DOHH2 (cell line): ENCODE measurements at regions not wholly inside any gene's neighbourhood (a gene's known extent, or its start where the extent isn't known, plus 50 kb on each side); places are given as distances from the start of the nearest gene placed in this dataset.

Experiments
- H3F3A ChIP-seq: fragments of 200-600 bp; sonication (generic), shearing (Covaris generic); 2 replicates; pipeline ENCODE4 v1.6.0; 2016; ENCODE audit warnings: antibody characterized with exemption, mild to moderate bottlenecking; ENCODE audit not compliant: control insufficient read depth, insufficient read depth
- H3K27ac ChIP-seq: fragments of 200-600 bp; sonication (generic); 2 replicates; pipeline ENCODE4 v1.5.1; 2014; ENCODE audit warnings: low read depth, mild to moderate bottlenecking, low read length, moderate library complexity
- H3K27me3 ChIP-seq: fragments of 200-600 bp; sonication (generic); 2 replicates; pipeline ENCODE4 v1.6.1; 2014; ENCODE audit warnings: mild to moderate bottlenecking, low read length, mixed read lengths; ENCODE audit not compliant: control insufficient read depth
- H3K36me3 ChIP-seq: fragments of 200-600 bp; sonication (generic); 2 replicates; pipeline ENCODE4 v1.6.1; 2014; ENCODE audit warnings: mild to moderate bottlenecking, low read length, moderate library complexity, mixed read lengths; ENCODE audit not compliant: control insufficient read depth
- H3K4me1 ChIP-seq: fragments of 200-600 bp; sonication (generic); 2 replicates; pipeline ENCODE4 v1.6.1; 2014; ENCODE audit warnings: mild to moderate bottlenecking, low read length, mixed read lengths; ENCODE audit not compliant: control insufficient read depth
- H3K4me2 ChIP-seq: fragments of 200-600 bp; sonication (generic); 2 replicates; pipeline ENCODE4 v1.6.0; 2014; ENCODE audit warnings: mild to moderate bottlenecking, low read length, moderate library complexity
- H3K4me3 ChIP-seq: fragments of 200-600 bp; sonication (generic); 2 replicates; pipeline ENCODE4 v1.5.1; 2014; ENCODE audit warnings: mild to moderate bottlenecking, low read length, mixed read lengths
- H3K79me2 ChIP-seq: fragments of 200-600 bp; sonication (generic); 2 replicates; pipeline ENCODE4 v1.6.1; 2014; ENCODE audit warnings: mild to moderate bottlenecking, low read length, mixed read lengths; ENCODE audit not compliant: control insufficient read depth
- H3K9me2 ChIP-seq: fragments of 200-600 bp; sonication (generic); replicated peaks from 2 replicates; pipeline ENCODE4 v1.6.1; 2014; ENCODE audit warnings: mild to moderate bottlenecking, low read length, mixed read lengths; ENCODE audit not compliant: control insufficient read depth
- H3K9me3 ChIP-seq: fragments of 200-600 bp; sonication (generic); 2 replicates; pipeline ENCODE4 v1.6.1; 2014; ENCODE audit warnings: antibody characterized with exemption, low read length, mixed read lengths; ENCODE audit not compliant: control insufficient read depth, insufficient read depth
- H4K20me1 ChIP-seq: fragments of 200-600 bp; sonication (generic); 2 replicates; pipeline ENCODE4 v1.6.0; 2014; ENCODE audit warnings: low read depth, mild to moderate bottlenecking, antibody characterized with exemption, low read length, moderate library complexity; ENCODE audit not compliant: control insufficient read depth, insufficient read depth
- EZH2phosphoT487 ChIP-seq: fragments of 200-600 bp; sonication (generic); IDR thresholded peaks from 2 replicates; pipeline ENCODE4 v1.6.1; 2017; ENCODE audit warnings: borderline replicate concordance, mild to moderate bottlenecking, antibody characterized with exemption, low read length, moderate library complexity, mixed read lengths
- TF ChIP-seq, protein P1 (sequence below): fragments of 200-600 bp; sonication (generic); IDR thresholded peaks from one replicate; pipeline ENCODE4 v1.5.1; 2014; ENCODE audit warnings: antibody characterized with exemption, mild to moderate bottlenecking, low read depth, low read length; ENCODE audit not compliant: poor library complexity, severe bottlenecking

DNA sequence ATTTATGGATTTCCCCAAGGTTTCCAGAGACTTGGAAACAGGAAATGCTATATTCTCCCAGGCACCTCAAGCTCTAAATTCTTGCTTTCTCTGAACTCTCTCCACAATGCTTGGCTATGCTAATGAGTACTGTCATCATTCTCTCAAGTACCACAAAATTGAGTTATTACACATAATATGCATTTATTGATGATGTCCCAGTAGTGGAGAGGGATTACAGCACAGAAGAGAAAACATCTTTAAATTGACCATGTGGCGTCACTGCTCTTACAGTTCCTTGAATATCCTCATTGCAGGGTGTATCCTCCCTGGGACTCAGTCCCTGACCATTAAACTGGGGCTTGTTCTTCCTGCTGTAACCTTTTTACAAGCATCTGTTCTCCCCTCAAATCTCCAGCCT lies 681.1 kb upstream of the FANCL start:
- Histone ChIP-seq H3K79me2 (no peaks in the 10 kb centered on the region), H3K4me1 (no peaks in the 10 kb centered on the region), H3K4me2 (no peak overlapping the region), H3K4me3 (no peak overlapping the region), H3K9me2 (no peaks in the 10 kb centered on the region), H4K20me1 (no peaks in the 10 kb centered on the region), H3K27ac (no peak overlapping the region), H3K36me3 (no peaks in the 10 kb centered on the region), H3K9me3 (no peaks in the 10 kb centered on the region), H3F3A (no peaks in the 10 kb centered on the region), H3K27me3 (no peaks in the 10 kb centered on the region)
- no peak for TF ChIP-seq EZH2phosphoT487
- TF ChIP-seq, protein P1, sequence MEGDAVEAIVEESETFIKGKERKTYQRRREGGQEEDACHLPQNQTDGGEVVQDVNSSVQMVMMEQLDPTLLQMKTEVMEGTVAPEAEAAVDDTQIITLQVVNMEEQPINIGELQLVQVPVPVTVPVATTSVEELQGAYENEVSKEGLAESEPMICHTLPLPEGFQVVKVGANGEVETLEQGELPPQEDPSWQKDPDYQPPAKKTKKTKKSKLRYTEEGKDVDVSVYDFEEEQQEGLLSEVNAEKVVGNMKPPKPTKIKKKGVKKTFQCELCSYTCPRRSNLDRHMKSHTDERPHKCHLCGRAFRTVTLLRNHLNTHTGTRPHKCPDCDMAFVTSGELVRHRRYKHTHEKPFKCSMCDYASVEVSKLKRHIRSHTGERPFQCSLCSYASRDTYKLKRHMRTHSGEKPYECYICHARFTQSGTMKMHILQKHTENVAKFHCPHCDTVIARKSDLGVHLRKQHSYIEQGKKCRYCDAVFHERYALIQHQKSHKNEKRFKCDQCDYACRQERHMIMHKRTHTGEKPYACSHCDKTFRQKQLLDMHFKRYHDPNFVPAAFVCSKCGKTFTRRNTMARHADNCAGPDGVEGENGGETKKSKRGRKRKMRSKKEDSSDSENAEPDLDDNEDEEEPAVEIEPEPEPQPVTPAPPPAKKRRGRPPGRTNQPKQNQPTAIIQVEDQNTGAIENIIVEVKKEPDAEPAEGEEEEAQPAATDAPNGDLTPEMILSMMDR = no peak

DNA sequence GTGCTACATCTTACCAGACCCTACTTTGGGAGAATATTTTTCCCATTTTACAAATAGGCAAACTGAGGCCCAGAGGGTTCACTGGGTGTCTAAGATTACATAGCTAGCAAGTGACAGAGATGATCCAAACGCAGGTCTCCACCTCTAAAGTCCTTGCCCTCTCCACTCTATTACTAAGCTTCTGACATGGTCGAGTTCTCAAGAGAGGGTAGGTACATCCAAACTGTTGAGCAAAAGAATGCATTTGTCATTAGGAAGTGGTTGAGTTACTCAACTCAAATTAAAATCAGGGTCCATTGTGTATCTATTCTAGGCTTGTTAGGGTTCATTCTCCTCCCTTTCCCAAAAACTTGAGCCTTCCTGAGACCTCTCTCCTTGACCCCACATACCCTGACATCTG lies 680.6 kb upstream of the FANCL start:
- no peak overlapping the region for H3K4me3 ChIP-seq
- no peak for TF ChIP-seq EZH2phosphoT487
- TF ChIP-seq, protein P1 = no peak
- no peaks in the 10 kb centered on the region for H3K9me3 ChIP-seq
- H3K9me2 ChIP-seq = no peaks in the 10 kb centered on the region
- no peaks in the 10 kb centered on the region for H3K79me2 ChIP-seq
- H4K20me1 ChIP-seq = no peaks in the 10 kb centered on the region
- H3K27me3 ChIP-seq = no peaks in the 10 kb centered on the region
- H3K4me1 ChIP-seq = no peaks in the 10 kb centered on the region
- no peak overlapping the region for H3K27ac ChIP-seq
- no peaks in the 10 kb centered on the region for H3K36me3 ChIP-seq
- H3K4me2 ChIP-seq = no peak overlapping the region
- no peaks in the 10 kb centered on the region for H3F3A ChIP-seq

DNA sequence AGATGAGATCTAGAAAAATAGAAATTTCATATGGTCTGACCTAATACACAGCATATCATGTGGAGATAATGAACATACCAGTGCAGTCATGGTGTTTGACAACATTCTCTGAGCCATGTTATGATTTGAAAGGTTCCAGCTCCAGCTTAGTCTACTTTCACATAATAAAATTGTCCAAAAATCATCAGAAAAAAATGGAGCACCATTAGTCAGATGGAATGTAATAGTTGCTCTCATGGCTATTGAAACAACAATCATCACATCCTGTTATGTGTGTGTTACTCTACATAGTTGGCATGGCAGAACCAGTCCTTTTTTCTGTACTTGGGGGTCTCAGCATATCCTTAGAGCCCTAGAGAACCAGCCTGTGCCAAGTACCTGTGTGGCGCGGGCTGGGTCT lies 678.9 kb upstream of the FANCL start:
- Histone ChIP-seq H3K27ac (no peak overlapping the region), H3K4me1 (no peaks in the 10 kb centered on the region), H3K79me2 (no peaks in the 10 kb centered on the region), H3K27me3 (no peaks in the 10 kb centered on the region), H3K4me3 (no peak overlapping the region), H3K4me2 (no peak overlapping the region), H3F3A (no peaks in the 10 kb centered on the region), H3K9me3 (no peaks in the 10 kb centered on the region), H3K36me3 (no peaks in the 10 kb centered on the region), H3K9me2 (no peaks in the 10 kb centered on the region), H4K20me1 (no peaks in the 10 kb centered on the region)
- TF ChIP-seq, protein P1 = no peak

DNA sequence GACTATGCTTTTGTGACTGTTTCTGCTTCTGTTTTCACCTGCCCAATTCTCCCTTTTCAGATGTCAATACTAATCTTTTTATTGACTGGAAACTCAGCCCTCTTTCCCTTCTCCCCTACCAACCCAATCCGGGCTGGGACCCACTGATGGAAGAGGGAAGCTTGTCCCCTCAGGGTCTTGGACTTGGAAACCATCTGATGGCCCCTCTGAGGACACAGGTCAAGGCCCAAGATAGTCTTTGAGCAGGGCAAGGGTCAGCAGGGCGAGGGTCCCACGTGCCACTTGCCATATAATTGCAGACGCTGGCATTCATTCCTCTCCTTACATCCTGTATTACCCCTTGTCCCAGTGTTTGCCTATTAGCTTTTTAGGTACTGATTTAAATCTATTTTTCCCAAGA lies 678.2 kb upstream of the FANCL start:
- H3K4me3 ChIP-seq = no peak overlapping the region
- TF ChIP-seq, protein P1 = no peak
- TF ChIP-seq EZH2phosphoT487 = no peak
- no peaks in the 10 kb centered on the region for H3K4me1 ChIP-seq
- H3K36me3 ChIP-seq = no peaks in the 10 kb centered on the region
- H3K9me2 ChIP-seq = no peaks in the 10 kb centered on the region
- no peaks in the 10 kb centered on the region for H3F3A ChIP-seq
- H3K27me3 ChIP-seq = no peaks in the 10 kb centered on the region
- no peak overlapping the region for H3K4me2 ChIP-seq
- H3K27ac ChIP-seq = no peak overlapping the region
- H3K79me2 ChIP-seq = no peaks in the 10 kb centered on the region
- H3K9me3 ChIP-seq = no peaks in the 10 kb centered on the region
- no peaks in the 10 kb centered on the region for H4K20me1 ChIP-seq
